SHP77 treated with DMSO at 0.1 percent for 48 hours (cell line): ENCODE measurements at regions not wholly inside any gene's neighbourhood (a gene's known extent, or its start where the extent isn't known, plus 50 kb on each side); places are given as distances from the start of the nearest gene placed in this dataset.

Experiments
- DNase-seq: peaks from one replicate; lab custom pipeline; 2025; lab: John Stamatoyannopoulos, UW

GRCh38 chr18:10314066-10314465 lies 140.4 kb upstream of the APCDD1 start:
- DNase-seq, result no peak

- no peak for DNase-seq
These were observed 138.9 kb upstream of the APCDD1 start for GRCh38 chr18:10315522-10315921.

- DNase-seq, result no peak
These were observed 137.7 kb upstream of the APCDD1 start for GRCh38 chr18:10316778-10317177.

DNA sequence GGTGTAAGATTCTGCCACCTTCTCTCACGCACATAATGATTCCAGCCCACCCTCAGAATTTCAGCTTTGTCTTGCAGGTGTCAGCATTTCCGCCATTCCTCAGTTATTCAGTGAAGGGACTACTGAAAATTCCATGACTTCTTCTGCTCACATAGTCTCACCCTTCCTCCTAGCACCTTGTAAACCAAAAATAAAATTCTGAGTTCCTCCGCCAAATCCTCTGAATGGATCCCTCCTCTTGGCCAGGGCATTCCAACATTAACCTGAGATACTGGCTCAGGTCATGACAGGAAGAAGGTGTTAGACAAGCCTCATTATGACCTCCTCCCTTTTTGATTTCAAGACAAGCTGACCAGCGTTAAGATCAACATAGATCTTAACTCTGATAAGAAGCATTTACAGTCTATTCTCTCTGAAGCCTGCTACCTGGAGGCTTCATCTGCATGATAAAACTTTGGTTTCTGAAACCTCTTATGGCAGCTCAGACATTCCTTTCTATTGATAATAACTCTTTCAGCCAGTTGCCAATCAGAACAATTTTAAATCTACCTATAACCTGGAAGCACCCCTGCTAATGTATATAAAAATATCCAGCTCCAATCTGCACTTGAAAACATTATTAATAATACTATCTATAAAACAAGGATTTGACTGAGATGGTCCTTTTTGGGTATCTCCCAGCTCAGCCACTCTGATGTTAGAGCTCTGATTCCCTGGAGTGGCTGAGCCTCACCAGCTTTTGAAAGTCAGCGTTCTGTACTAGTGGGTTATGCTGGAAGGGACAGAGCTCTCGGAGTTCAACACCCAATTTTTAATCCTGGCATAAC lies 136.4 kb upstream of the APCDD1 start:
- DNase-seq, result no peak

- DNase-seq, result no peak
These were observed 135.8 kb upstream of the APCDD1 start for GRCh38 chr18:10318691-10318970.

- no peak for DNase-seq
These were observed 135.4 kb upstream of the APCDD1 start for GRCh38 chr18:10319026-10319425.

GRCh38 chr18:10319914-10320600 lies 134.4 kb upstream of the APCDD1 start:
- DNase-seq, result no peak

- no peak for DNase-seq
These were observed 133.6 kb upstream of the APCDD1 start for GRCh38 chr18:10320791-10321190.

DNA sequence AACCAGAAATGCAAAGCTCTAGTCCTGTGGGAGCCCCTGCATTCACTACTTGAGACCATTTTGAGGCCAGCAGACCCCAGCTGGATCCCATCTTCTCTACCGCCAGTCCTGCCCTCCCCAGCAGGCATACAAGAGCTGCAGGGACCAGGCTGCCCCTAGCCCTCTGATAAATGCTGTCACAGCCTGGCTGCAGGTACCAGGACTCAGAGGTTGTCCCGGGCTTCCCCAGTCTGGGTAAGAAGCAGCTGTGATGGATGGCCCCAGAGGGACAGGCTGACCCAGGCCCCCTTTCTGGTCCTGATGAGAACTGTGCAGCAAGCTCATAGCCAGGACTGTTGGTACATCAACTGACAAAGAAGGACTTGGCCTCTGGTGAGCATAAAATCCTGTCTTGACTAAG lies 132.9 kb upstream of the APCDD1 start:
- no peak for DNase-seq

DNA sequence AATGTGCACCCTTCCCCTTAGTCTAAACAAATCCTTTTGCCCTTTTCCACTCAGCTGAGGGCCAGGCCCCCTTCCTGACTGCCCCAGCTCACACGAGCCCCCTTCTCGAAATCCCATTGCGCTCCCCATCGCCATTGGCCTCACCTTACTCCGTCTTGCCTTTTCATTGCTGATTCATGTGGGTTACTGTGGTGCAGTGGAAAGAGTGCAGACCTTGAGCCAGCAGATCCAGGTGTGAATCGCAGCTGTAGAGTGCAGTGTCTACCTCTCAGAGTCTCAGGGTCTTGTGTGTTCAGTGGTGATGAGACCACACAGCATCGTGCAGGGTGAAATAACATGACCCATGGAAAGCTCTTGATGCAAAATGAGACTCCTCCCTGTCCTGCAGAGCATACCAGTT lies 132.4 kb upstream of the APCDD1 start:
- no peak for DNase-seq

DNA sequence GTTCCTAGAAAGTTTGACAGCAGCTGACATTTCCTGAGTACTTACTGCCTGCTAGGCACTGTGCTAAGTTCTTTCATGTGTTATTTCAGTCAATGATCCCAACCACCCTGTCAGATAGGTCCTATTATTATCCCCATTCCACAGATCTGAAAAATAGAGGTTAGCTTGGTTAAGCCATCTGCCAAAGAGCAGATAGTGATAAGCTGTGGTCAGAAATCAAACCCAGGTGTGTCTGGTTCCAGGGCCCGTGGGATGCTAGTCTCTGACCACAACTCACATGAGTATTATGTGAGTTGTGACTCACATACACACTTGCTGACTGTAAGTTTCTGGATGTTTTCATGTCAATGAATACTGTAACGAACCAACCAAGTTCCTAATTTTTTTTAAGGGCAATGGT lies 132.0 kb upstream of the APCDD1 start:
- DNase-seq, result no peak

- no peak for DNase-seq
These were observed 125.3 kb upstream of the APCDD1 start for GRCh38 chr18:10329101-10329500.

GRCh38 chr18:10330428-10330827 lies 124.0 kb upstream of the APCDD1 start:
- DNase-seq, result no peak

GRCh38 chr18:10332452-10332851 lies 122.0 kb upstream of the APCDD1 start:
- DNase-seq, result no peak

DNA sequence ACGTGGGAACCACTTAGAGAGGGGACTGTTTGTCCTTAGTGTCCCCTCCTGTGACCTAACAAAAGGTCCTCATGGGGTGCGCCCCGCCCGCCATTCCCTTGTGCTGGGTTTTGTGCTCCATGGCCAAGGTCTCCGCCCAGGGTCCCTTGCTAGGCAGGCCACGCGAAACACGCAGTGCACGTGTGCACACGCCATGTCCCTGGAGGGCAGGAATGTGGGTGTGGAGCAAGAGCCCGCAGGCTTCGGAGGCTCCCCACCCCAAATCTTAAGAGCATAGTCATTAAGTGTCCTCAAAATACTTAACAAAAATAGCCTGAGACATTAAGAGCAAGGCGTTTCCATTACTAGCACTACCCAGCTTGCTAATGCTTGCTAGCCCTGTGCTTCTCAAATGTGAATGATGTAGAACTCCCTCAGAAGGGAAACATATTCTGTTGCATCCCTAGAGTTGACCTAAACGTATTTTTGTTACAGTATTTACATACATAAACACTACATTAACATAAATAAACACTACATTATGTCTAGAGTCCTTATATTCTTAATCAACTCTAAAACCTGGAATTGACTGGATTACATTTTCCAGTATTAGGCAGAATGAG lies 117.6 kb upstream of the APCDD1 start:
- DNase-seq, result no peak

DNA sequence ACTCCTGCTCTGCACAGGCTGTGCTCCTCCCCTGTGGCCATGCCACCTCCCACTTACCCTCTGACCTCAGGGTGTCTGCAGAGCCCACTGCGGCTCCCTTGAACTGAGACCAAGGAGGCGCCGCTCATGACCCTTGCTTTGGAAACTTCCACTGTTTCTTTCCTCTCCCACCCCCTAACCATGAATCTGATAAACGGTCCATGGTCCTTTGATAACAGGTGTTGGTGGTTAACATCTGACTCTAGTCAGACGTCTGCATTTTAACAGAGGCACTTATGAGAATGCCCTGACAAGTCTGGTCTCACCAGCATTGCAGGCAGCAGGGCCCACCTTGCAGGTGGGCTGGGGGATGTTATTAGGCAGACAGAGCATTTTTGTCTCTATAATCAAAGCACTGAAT lies 113.6 kb upstream of the APCDD1 start:
- DNase-seq, result no peak

- no peak for DNase-seq
These were observed 110.7 kb upstream of the APCDD1 start for GRCh38 chr18:10343778-10344177.

GRCh38 chr18:10346749-10347415 lies 107.6 kb upstream of the APCDD1 start:
- DNase-seq, result no peak

- no peak for DNase-seq
These were observed 104.9 kb upstream of the APCDD1 start for GRCh38 chr18:10349561-10349960.

DNA sequence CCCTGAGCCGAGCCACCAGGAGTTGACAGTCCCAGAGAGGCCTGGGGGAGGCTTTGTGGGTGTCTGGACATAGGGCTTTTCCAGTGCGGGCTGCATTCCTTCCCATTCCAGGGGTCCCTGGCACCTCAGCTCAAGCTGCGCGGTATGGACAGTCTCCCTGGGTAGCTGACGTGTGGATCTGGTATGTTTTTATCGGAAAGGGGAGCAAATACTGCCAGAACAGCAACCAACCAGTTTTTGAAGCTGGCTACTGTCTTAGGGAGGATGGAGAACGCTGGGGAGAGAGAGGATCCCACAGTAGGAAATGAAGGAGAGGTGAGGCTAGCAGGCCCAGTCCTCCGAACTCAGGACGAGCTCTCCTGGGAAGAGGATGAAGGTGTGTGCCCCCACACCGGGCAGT lies 103.8 kb upstream of the APCDD1 start:
- no peak for DNase-seq

DNA sequence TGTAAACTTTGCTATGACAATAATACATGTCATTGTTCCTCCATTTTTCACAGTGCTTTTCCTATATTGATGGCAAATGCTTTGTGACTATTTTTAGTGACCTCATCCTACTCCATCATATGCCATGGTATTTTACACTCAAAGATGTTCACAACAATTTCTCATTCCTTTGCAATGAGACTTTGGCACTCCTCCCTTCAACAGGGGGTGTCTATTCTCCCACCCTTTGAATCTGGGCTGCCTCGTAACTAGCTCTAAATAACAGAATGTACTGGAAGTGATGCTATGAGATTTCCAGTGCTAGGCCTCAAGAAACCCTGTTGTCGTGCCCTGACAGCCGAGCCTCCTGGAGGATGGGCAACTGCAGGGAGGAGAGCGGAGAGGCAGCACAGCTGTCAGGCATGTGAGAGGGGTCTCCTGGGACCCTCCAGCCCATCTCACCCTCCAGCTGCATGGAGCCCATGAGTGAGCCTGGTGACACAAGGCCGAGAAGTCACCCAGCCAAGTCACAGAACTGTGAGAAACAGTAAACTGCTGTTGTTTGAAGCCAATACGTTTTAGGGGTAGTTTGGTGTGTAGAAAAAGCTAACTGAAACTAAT lies 103.1 kb upstream of the APCDD1 start:
- DNase-seq, result no peak

DNA sequence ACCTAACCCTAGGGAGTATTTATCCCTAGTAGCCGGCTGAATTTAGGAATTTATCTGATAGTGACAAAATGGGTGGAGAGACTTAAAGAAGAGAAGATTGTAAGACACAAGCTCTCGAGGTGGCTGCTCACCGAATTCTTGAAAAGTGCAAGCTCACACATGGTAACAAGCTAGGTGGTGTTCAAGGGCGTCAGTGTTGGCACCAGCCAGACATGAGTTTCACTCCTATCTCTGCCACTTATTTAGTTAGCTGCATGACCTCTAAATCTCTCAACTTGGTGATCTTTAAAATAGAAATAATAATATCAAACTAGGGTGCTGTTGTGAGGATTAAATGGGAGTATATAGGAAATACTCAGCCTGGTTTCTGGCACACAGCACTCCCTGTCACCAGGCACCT lies 102.6 kb upstream of the APCDD1 start:
- DNase-seq, result no peak

- no peak for DNase-seq
These were observed 101.8 kb upstream of the APCDD1 start for GRCh38 chr18:10352671-10353070.
